OCI-LY7 (cell line): ENCODE measurements at regions not wholly inside any gene's neighbourhood (a gene's known extent, or its start where the extent isn't known, plus 50 kb on each side); places are given as distances from the start of the nearest gene placed in this dataset.

ENCODE experiments used
- CTCF ChIP-seq: fragments of 200-600 bp; sonication (generic); conservative IDR thresholded peaks from 2 replicates; pipeline ENCODE4 v1.5.1; 2014; ENCODE audit warnings: mild to moderate bottlenecking, antibody characterized with exemption, low read length, moderate library complexity, mixed read lengths
- EZH2phosphoT487 ChIP-seq: fragments of 200-600 bp; sonication (generic); IDR thresholded peaks from 2 replicates; pipeline ENCODE4 v1.6.1; 2018; ENCODE audit warnings: low read depth, borderline replicate concordance, mild to moderate bottlenecking, mixed run types, antibody characterized with exemption, low read length, moderate library complexity, mixed read lengths

GRCh38 chr16:79808731-79809130, 208.2 kb upstream of the MAF start:
- no peak for TF ChIP-seq CTCF
- no peak for TF ChIP-seq EZH2phosphoT487
